Epidermal melanocyte (primary cell): ENCODE measurements at regions not wholly inside any gene's neighbourhood (a gene's known extent, or its start where the extent isn't known, plus 50 kb on each side); places are given as distances from the start of the nearest gene placed in this dataset.
"Not testable (repeated sequence)": the region's sequence is repeated elsewhere in the genome, so short reads cannot be mapped to it uniquely, and the experiment has no call there.

Experiments used
- DNase-seq: peaks from one replicate; pipeline ENCODE4 v3.0.0; 2011; ENCODE audit warnings: low spot score; ENCODE audit not compliant: insufficient read length

DNA sequence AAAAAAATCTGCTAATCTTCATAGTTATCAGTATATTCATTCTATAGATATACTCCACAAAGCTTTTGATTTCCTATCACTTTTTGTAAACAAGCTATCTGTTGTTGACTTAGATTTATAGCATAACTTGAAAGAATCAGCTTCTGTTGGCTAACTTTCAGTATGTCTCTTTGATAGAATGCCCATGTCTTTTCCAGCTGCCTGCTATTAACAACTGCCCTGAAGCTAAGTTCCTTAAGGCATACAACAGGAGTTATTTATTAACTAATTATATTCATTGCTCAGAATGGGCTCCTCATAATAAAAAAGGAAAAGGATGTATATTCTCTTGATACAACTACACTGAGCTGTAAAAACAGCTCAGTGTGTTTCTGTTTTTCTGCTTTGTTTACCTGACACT lies 293.9 kb downstream of the TUSC7 start:
- DNase-seq, result peak; percentile 25

DNA sequence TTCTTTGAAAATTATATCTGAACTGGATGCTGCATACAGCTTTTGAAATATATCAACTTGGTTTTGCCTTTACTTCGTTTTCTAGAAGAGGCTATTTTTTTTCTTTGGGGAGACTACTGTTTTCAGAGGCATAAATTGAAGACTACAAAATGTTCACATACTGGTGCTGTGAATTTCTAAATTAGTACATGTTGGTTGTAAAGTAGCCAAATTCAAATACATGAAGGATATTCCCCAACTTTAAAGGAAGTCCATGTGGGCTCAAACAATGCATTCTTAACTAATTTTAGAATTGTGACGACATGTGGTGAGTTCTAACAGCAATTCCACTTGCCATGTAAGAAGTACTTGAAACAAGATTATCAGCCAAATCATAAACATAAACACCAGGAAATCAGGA lies 295.7 kb downstream of the TUSC7 start:
- no peak for DNase-seq

DNA sequence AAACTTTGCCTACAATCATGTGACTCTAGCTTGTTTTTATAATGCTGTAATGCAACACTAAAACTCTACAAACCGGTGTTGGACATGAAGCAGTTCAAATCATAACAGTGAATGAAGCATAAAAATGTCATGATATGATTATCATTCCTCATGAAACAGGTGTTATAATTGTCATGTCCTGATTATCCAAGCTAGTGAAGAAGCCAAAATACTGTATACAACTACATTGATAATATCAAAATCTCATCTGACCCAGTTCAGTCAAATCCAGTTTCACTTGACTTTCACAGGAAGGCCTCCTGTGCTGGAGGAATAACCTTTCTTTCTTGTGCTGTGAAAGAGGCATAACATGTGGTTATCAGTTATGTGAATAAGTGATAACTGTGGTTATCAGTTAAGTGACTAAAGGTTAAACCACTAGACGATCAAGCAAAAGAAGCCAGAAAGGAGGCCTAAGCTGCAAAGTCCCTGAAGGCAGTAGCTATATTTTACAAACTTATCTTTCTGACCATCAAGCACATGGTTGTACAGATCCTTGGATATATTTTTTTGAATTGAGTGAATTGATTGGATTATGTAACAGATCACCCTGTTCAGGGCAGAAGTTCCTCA lies 296.4 kb downstream of the TUSC7 start:
- DNase-seq, result no peak

DNA sequence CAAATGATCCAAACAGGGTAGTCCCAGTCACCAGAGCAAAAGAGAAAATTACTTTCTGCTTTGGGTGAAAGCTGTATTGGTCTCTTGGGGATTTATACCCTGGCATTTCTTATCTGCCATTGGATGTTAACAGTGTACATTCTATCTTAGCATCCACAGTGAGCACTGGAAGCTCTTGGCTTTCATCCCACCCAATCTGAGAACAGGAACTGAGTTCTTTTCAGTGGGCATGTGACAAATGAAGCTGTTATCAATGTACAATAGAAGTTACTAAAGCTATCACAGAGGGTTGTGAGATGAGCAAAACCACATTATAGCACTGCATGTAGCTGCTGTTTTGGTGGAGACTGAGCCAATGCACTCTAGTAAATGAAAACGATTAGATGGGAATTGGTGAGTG lies 300.7 kb downstream of the TUSC7 start:
- no peak for DNase-seq

DNA sequence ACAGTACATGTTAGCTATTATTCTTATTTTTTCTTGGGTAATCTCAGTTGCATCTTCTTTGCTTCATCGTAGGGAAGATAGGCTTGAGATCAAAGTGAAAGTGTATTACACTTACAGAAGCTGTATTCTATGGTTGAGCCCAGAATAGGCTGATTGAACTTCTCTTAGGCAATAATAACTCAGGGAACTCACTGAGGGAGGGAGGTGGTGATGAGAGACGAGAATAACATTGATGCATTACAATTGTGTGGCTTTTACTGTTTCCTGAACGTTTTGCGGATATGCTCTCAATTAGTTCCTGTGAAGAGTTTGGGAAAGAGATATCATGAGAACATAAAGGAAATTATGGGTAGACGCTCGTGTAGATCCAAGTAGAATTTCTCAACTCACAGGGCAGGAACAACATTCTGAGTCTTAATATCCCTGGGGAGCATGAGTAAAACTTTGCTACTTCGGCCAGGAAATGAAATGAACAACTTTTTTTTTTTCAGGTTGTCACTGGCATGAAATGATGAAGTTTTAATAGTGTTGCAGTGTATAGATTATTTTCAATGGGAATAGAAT lies 302.2 kb downstream of the TUSC7 start:
- DNase-seq, result no peak

DNA sequence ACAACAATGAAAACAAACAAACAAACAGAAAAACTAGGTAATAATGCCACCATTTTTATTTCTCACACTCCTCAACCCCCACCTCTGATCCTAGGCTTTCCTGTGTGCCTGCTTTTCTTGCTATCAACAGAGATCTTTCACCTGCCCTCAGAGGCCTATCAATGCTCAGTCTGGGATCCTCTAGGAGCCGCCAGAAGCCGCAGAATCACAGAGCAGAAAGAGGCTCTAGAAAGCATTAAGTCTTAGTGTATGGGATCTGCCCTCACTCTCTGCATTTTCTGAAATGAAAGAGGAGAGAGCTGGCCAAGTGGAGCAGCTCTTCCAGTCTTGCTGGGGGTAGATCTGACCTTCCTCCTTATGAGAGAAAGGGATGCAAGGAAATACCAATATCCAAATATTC lies 306.8 kb downstream of the TUSC7 start:
- DNase-seq, result no peak

DNA sequence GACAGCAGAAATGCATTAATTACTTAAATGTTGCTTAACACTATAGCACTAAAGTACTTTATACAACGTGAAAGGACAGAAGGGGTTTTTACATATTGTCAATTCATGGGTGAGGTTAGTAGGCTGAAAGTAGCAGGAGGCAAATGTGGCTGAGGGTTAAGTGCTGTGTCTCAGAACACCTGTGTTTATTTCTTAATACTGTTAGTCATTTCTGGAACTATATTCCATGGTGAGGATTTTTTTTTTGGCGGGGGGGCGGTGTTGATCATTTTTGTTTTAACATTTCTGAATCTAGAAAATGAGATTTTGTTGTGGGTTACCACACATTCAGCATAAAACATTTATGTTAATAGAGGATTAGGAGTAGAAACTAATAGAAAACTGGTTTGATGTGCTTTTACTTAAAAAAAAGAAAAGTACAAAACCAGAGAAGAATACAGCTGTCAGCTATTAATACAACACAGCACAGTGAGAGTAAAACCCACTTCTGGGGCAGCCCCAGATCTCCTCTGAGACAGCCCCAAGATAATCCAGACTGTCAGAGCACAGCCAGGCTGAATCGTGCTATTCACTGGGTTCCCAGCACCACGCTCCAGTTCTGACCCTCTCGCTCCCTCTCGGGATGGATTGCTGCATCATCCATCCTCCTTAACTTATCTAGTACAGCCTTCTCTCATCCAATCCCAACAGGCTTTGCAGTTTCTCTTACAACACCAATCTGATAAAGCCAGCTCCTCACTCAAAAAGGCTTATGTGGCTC lies 307.7 kb downstream of the TUSC7 start:
- DNase-seq, result no peak

DNA sequence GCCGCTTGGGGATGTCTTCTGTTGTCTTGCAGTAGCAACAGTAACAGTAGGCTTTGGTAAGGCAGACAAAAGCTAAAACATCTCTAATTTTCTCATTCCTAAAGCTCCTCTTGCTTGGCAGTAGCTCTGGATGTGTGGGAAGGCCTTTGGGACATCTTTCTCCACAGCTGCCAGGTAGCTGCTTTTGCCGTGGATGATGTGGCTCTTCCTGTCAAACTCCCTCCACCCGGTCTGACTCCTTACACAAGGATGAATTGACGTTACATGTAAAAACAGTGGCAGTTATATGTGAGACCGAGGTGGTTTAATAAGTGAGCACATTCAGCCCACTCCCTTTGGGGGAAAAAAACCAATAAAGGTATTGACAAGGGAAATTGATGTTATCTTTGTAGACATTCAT lies 309.1 kb downstream of the TUSC7 start:
- DNase-seq, result no peak

DNA sequence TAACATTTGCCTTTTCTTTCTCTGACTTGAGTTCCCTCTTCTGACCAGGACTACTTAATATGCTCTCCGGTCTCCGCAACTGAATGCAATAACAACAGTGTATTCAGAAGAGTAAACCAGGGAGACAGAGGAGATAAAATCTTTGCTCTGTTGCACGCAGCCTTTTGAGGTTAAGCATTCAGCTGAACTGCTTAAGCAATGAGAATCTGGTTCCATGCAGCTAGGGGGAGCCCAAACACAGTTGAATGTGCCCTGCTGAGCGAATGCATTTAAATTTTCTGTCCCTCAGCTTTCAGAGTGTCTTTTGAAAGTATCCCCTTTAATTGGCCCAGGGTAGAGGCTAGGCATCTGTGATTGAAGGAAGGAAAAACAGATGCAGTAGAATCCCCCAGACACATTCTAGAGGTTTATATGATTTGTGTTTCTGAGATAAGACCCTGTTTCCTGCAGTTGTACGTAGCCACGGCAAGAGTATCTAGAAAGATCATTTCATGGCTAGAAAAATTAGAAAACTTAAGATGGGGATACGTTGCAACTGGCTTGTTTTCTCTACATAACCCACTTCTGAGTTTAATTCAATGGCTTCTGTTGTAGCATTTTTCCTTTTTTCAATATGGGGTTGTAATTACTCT lies 309.6 kb downstream of the TUSC7 start:
- DNase-seq, result no peak

DNA sequence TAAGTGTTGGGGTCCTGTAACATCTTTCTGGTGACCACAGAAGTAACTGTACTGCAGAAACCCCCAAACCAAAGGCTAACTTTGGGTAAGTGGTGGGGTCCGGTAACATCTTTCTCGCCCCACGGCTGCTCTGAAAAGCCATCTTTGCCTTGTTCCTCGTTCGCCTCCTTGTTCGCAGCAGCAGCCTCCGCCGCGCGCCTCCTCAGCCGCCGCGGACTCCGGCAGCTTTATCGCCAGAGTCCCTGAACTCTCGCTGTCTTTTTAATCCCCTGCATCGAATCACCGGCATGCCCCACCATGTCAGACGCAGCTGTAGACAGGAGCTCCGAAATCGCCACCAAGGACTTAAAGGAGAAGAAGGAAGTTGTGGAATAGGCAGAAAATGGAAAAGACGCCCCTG lies 316.8 kb downstream of the TUSC7 start:
- no peak for DNase-seq

DNA sequence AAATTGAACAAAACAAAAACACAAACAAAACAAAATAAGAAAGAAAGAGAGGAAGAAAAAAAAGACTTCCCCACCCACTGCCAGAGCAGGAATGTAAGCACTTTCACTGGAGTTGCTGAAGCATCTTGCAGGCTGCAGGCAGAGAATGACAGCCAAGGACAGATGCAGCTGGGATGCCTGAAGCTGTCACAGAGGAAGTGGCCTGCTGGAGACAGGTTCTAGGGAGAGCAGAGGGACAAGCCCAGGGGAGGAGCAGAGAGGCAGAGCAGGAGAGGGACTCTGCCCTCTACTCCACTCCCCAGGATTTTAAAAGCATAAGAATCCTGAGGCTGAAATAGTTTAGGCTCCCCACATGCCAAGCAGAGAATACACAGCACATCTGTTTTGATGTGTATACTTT lies 326.2 kb downstream of the TUSC7 start:
- DNase-seq, result no peak

DNA sequence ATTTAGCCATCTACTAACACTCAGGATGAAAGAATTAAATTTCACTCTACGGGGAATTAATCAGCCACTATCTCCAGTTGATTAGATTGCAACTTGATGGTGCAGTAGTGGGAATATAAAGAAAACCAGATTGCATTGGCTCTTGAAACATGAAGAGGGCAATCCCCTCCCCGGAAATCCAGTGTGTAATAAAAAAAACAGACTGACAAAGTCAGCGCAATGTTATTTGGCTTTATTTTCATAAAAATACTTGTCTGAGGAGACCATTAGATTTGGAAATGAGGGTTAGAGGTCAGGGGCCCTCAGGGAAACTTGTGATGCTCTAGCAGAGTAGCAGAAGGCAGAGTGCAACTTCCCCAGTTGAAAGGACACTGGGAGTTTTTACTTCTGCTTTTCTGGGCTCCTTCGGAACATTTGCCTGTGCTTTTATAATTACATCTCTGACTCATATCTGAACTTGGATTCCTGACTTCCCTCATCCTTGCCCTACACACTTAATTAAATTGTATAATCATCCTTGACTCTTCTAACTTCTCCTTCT lies 326.8 kb downstream of the TUSC7 start:
- DNase-seq, result no peak

DNA sequence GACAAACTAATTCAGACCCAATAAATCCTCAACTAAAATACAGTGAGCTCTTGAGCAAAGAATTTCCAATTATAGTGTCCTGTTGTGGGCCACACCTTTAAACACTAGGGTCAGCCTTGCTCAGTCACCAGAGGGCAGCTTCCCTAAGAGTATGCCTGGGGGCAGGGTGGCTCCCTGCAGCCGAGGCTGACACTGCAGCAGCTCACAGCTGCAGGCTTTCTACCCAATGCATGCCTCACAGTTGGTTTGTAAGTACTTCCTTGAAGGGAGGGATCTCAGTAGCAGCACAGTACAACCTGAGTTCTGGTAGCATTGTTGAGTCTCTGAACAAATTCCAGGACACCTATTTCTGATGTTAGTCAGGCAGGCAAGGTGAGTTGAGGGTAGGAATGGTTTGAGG lies 335.6 kb downstream of the TUSC7 start:
- no peak for DNase-seq

DNA sequence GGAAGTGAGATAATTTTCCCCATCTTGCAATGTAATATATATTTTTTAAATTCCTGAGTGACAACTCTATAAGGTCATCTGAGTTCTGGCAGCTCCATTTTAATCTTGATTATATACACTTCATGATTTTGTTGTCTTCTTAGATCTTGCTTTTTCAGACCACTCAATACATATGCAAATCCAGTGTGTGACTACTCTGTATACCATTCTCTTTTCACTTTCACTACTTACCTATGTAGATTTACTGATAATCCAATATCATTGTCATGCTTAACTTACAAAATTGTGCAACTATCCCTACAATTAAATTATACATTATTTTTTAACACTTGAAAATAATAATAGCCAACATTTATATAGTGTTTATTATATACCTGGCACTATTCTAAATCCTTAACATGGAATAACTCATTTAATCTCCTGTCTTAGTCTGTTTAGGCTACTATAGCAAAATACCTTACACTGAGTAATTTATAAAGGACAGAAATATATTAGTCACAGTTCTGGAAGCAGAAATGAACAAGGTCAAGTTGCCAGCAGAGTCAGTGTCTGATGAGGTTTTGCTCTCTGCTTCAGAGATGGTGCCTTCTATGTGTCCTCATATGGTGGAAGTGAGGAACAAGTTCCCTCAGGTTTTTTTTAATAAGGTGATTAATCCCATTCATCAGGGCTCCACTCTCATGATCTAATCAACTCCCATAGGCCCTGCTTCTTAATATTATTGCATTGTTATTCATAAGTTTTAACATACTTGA lies 338.5 kb downstream of the TUSC7 start:
- DNase-seq, result no peak

DNA sequence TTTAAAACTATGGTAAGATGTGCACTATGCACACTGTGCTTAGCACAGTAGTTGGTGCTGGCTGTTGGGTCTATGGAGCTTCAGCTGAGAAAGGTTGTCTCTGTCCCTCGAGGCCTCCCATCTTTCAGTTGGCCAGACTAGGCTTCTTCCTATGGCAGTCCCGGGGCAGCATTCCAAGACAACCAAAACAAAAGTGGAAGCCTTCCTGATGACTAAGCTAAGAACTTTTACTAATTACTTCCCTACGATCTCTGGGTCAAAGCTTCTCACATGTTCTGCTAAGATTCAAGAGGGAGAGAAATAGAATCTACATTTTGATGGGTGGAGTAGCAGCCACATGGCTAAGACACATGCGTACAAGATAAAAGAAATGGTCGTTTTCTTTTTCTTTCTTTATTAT lies 342.8 kb downstream of the TUSC7 start:
- DNase-seq, result no peak

DNA sequence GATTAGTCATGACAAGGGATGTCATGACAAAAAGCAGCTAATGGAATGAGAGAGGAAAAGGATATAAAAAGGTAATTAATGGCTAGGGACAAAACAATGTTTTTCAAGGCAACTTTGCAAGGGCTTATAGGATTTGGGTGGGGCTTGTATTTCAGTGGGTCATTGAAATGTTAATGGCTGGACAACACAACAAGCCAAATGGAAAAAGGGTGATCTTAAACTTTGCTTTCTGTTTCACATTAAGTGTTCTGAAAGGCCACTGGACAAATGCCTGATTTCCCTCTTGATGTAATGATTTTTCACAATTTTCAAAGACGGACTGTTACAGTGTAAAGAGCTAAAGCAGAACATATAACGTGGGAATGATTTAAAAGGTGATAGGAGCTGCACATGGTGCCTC lies 345.0 kb downstream of the TUSC7 start:
- no peak for DNase-seq

DNA sequence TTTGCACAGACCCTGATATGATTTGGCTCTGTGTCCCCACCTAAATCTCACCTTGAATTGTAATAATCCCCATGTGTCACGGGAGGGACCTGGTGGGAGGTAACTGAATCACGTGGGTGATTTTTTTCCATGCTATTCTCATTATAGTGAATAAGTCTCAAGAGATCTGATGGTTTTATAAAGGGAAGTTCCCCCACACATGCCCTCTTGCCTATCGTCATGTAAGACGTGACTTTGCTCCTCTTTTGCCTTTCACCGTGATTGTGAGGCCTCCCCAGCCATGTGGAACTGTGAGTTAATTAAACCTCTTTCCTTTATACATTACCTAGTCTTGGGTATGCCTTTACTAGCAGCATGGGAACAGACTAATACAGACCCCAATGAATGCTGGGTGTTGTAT lies 347.4 kb downstream of the TUSC7 start:
- DNase-seq, result not testable (repeated sequence)

DNA sequence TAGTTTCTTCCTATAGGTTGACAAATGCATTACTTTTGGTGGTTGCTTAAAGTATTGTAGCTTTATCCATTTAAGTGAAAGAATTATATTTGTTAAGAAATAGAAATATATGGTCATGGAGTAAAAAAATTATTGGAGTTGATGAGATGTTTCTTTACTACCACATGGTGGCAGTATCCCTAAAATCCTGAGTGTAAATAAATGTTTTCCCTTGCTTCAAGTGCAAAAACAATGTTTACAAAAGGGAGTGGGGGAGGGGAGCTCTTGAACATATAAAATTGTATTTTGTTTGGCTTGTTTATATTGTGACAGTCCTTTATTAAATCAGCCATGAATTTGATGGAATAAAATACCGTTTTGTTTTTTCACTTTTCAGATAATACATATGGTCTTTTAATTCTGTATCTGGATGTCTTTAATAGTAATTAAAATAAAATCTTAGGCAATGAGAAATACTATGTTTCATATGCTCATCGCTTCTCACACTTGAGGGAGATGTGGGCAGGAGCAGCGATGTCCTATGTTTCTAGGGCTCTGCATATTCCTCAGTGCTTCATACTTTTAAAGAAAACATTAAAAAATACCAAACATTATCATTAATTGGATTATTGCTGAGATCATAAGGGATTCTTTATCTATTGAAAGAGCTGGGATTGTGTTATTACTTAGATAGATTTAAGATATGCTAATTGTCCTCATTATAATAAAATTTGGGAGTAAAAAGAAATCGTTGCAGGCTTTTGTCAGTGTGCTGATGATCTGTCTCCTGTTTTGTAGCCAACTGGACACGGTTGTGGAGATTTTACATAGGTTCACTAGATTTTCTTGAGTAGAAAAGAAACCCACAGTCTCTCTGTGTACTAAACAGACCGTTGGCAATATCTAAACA lies 349.7 kb downstream of the TUSC7 start:
- DNase-seq, result no peak

DNA sequence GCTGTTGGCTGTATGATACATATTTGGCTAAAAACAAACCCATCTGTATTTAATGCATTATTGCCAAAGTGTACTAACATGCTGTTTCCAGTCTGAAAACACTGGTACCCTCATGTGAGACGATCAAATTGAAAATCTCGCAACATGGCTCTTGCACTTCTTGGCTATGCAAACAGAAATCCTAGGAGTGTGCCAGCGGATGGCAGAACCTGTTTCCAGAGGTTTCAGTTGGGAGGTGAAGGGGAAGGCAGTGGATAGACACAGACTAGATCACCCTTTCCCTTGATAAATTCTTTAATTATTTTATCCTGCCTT lies 350.3 kb downstream of the TUSC7 start:
- DNase-seq, result no peak

DNA sequence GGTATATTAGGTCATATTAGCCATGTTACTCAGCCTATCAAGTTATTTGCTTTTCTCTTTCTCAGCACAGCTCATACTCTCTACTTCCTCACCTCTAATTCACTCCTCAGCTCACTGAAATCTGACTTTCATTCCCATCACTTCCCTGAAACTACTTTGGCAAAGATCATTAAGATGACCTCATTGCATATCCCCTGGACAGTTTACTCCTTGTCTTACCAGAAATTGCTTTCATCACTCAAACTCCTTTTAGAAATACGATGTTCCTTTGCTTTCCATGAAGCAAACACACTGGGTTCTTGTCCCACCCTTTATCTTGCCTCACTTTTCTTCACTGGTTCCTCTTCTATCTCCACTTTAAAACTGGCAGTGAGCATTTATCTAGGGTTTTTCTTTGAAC lies 354.4 kb downstream of the TUSC7 start:
- DNase-seq, result no peak

DNA sequence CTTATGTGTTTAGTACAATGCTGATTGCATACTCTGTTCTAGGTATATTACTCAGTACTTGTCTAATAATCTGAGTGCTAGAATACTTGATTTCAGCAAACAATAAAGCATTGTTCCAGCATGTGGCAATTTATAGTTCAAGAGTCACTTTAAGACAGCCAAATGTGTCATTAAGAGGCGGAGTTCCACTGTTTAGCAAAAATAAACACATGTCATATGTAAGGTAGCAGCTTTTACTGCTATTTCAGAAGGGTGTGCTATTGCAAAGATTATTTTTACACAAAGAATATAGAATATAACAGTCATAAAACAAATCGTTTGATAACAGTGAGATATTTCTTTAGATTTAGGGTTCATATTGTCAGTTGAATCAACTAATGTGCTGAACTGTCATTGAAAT lies 358.7 kb downstream of the TUSC7 start:
- no peak for DNase-seq
